HG03175 (cell line): ENCODE measurements at regions not wholly inside any gene's neighbourhood (a gene's known extent, or its start where the extent isn't known, plus 50 kb on each side); places are given as distances from the start of the nearest gene placed in this dataset.
"Not testable (repeated sequence)": the region's sequence is repeated elsewhere in the genome, so short reads cannot be mapped to it uniquely, and the experiment has no call there.

Experiments
- ATAC-seq: cut with Tn5 transposase; IDR thresholded peaks from one replicate; pipeline ENCODE4 v1.9.1; 2021; ENCODE audit warnings: mild to moderate bottlenecking, moderate library complexity; ENCODE audit not compliant: unreplicated experiment

DNA sequence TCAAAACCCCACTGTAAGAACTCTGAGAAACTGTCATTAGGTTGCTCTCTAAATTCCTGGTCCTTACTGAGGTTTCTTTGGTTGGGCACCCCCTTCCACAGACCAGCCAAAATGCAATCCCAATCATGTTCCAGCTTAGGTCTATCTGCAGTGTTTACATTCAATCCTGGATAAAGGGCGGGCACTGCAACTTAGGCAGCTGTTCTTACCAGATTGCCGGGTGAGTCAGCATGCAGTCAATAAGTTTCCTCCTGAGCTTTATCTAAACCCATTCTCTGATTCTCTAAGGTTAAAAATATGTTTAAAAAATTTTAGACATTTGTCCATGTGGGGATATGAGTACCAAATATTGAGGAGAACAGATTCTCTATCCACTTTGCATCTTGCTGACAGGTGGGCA is 197.8 kb downstream of the HAO1 start:
- ATAC-seq: no peak

DNA sequence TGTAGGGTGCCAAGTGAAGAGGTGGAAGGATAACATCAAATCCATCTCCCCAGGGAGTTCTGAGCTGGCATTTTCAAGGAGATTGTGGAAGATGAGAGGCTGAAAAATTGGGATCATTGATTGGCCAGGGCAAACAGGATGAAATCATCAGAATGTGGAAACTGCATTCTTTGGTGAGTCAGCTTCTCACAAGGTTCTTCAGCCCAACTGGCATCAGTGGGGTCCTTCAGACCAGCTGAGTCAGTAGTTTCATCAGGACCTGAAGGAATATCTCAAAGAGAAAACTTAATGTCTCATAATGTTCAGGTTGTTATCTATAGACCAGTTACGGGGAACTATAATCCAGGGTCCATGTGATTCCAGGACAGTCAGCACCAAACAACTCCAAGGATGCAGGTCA is 195.8 kb downstream of the HAO1 start:
- no peak for ATAC-seq

DNA sequence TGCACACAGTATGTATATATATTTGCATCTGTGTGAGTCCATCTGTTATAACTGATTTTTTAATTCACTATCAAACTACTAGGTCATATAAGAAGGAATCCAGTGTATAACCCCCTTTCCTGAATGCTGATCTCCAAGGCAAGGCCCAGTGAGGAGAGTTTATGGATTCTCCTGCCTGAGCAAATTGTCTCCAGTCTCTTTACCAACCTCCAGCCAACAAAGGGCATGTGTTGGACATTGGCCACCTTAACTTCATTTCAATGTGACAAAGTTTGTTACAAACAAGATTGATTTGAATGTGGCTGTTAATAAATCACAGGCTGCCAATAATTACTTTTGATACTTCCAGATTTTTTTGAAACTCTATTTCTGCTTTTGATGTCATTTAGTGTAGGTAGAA is 191.6 kb downstream of the HAO1 start:
- no peak for ATAC-seq

DNA sequence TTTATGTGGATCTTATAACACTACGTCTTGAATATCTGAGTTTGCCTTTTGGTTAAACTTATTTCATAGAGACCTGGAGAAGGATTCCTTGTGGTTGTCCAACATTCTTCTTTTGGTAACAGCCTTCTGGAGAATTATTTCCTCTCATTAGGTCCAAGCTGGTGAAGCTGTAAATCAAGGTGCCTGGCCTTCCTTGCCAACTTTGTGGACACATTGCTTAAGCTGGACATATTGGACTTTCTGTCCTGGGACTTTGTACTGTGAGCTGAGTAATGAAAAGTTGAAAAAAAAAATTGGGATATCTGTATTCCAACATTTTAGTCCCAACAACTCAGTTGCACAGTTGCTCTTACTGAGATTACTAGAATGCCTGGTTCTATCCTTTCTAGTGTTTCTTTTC is 186.2 kb downstream of the HAO1 start:
- no peak for ATAC-seq

DNA sequence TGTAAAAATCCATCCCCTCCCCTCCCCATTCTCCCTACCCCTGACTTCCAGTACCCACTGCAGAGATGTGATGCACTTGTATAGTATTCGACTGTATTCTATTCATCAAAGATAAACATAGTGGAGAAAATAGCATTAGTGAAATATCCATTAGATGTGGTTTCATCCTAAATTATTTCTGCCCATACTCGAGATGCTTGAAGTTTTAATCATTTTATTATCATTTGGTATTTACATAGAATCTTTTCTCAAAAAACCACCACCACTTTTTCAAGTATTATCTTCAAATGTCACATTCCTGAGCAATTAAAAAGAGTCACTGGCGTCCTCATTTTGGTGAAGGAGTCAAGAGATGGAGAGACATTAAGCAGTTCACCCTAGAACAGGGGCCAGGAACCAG is 181.9 kb downstream of the HAO1 start:
- ATAC-seq: no peak

DNA sequence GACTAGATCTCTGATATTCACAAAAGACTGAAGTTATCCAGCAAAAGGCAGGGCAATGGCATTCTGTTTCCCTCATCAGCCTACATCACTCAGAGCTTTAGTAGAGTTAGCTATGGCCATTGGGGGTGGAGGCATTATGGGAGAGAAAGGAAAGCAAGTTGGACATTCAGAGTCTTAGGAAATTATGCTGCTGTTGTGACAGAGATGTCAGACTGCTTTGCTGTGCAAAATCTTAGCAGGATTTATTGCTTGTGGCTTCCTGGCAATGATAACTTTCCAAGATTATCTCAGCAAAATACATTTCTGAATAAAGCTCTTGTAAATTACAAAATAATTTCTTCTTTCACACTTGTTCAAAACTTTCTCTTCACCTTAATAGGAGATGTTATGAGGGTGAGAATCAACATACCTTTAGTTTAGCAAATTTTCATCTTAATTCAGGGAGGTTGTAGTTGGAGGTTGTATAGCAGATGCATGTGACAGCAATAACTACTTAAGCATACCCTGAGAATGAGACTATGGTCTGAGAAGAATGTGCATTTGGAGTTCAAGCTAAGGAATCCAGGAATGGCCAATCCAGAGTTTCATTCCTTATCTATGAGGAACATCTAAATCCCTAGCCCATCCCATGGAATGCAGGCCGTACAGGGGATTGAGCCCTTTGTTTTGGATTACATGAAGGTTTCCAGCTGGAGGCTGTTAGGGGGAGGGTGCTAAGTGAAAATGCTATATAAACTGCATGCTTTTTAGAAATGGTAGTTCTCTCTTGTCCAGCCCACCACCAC is 179.8 kb downstream of the HAO1 start:
- no peak for ATAC-seq

DNA sequence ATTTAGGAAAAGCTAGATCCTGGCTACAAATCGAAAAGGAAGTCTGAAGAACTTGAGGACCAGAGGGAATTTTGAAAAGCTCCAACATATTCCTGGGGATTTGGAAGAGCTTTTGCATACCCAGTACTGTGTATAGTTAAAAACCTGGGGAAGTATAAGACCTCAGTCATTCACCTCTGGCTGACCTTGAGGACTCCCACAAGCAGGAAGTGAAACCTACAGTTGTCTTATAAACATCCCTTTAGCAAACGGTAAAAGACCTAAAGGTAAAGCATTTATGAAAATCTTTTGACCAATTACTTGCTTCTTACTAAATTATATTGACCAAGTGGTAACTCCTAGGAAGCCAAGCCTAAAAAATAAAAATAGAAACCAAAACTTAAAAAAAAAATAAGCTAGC is 175.0 kb downstream of the HAO1 start:
- ATAC-seq: peak; percentile 97

DNA sequence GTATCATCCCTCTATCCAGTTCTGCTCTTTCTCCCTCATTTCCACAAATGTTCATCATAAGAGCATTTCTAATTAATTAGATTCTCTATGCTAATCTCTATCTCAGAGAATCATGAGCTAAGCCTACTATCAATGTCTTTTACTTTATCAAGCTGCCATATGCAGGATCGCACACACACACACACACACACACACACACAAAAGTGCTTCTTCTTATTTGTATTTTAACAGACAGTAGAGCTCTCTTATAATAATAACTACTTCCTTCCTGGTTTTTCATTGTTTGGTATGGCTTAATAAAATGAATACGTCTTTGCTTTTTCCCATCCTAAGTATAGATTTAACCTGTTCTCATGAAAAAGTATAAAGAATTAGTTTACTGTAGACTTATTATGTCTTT is 170.2 kb downstream of the HAO1 start:
- ATAC-seq: no peak

DNA sequence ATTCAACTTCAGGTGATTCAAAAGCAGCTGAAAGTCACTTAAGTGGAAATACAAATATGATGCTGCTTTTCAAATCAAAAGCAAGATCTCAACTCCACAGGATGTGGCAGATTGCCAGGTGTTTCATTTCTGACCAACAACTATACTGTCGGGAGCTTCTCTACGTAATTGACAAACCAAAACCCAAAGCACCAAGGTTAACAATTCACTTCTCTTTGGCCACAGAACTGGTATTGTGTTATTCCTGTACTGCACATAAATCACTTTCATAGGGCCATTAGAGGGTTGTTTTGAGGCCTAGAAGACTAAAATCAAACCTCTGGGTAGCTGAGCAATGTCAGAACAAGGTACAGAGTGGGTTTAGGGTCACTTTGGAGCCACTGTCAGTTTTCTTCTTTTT is 169.7 kb downstream of the HAO1 start:
- peak; percentile 99 for ATAC-seq

DNA sequence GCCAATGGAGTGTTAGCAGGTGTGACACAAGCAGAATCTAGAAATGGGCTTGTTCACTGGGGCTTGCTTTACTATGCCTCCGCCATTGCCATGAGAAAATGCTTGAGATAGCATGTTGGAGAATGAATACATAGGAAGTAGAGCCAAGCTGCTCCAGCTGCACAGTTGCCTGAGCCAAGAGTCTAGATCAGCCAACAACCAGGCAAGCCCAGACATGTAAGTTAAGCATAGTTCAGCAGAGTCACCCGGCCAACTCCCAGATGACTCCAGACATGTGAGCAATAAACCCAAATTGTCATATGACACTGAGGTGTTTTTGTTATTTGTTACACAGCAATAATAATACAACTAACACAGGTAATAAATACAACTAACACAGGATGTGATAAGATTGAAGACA is 167.9 kb downstream of the HAO1 start:
- ATAC-seq: no peak

DNA sequence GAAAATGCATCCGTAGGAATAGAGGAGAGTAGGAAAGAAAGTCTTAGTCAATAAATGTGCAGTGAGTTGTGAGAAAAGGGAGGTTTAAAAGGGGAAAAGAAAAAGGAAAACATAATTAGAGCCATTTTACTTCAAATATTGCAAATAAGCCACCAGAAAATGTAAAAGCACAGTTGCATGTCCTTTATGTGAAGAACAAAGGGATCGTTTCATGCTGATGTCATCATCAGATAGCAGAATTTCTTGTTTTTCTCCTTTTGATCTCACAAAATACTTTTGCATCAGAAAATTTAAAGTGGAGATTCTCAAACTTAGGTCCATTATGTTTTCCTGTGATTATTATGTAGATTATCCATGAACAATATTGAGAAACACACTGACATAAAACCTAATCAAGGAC is 166.7 kb downstream of the HAO1 start:
- ATAC-seq: no peak

DNA sequence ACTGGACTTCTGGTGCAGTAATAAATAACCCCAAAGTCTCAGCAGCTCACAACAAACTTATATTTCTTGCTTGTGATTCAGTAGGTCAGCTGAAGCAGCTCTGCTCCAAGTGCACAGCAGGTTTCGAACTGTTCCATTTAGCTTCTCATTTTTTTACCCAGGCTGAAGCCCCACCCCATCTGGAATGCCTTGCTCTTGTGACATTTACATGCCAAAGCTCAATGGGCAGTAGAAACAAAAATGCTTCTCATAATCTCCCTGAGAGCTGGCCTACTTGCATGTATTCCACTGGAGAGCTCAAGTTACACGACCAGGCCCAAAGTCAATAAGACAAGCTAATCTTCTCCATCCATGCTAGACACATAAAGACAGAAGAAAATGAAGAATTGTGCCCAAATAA is 165.2 kb downstream of the HAO1 start:
- no peak for ATAC-seq

DNA sequence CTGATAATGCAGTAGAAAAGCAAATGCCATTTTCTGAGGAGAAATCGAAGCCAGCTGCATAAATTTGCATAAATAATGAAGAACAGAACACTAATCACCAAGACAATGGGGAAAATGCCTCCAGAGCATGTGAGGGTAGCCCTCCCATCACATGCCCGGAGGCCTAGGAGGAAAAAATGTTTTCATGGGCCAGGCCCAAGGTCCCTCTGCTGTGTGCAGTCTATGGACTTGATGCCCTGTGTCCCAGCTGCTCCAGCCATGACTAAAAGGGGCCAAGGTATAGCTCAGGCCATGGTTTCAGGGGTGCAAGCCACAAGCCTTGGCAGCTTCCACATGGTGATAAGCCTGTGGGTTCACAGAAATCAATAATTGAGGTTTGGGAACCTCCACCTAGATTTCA is 164.1 kb downstream of the HAO1 start:
- ATAC-seq: no peak

DNA sequence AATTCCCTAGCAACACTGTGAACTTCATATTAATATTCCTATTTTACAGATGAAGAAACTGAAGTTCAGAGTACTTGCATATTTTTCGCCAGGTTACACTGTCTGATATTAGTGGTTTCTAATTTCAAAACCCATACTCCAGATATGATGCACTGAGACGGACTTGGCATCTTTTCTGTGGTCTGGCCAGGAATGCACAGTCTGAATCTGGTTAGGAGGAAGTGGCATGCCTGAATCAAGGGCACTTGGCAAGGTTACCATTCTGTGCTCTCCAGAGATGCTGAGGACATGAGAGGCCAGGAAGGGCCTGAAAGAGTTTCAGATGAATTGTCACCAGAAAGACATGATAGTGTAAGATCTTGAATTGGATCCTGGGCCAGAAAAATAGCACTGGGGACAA is 150.1 kb downstream of the HAO1 start:
- ATAC-seq: no peak

DNA sequence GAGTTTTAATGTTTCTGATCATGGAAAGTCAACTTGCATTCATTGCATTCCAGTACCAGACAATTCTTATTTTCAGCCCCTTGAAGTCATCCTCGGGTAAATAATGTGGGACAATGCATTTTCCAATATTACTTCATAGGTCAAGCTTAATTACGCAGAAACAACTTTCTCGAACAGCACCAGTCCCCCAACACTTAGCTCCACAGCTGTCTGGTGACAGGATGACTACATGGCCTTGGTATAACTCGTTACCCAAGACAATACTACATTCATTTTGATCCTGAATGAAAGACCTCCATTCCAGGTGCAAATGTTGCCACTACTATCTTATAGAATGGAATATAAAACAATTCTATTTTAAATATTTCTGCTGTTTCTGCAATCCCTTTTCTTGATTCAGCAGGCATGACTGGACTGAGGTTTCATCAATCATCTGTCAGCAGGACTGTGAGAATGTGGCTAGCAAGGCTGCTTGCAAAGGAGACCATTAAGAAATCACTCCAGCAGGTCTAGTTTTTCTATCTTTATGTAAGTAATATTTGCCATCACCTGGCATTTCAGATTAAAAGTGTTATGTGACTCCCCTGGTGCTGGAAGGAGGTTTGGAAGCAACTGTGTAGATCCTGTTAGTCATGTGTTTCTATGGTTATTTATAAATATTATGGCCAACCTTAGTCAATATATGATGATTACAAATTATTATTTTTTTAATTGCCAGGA is 147.9 kb downstream of the HAO1 start:
- ATAC-seq: no peak

DNA sequence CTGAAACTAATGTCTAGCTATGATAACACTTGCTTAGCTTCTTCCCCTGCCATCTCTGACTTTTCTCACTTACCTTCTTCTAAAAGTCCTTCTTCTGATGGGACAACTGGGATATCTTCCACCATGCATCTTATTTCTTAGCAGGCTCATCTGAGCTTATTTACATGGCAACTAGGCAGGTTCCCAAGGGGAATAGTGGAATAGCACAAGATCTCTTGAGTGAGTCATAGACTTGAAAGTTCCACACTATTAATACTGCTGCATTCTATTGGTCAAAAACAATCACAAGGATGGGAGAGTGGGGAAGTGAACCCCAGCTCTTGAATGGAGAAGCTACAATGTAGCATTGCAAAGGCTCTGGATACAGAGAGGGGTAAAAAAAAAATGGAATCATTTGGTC is 142.1 kb downstream of the HAO1 start:
- no peak for ATAC-seq

DNA sequence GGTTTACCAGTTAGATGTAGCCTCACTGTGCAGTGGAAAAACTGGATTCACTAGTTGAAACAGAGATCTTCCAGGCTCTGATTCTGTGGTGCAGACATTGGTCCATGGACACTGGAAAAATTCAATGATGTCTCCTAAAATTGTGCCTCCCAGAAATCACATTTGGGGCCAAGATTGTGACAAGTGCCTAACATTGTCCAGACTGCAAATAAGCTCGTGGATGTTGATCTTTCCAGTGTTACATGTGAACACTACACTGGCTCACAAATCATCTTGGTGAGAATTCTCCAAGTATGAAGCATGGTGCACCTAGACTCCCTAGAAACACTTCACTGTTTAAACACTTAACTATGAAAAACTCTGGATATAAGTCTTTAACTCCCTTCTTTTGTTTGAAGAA is 140.4 kb downstream of the HAO1 start:
- ATAC-seq: no peak

DNA sequence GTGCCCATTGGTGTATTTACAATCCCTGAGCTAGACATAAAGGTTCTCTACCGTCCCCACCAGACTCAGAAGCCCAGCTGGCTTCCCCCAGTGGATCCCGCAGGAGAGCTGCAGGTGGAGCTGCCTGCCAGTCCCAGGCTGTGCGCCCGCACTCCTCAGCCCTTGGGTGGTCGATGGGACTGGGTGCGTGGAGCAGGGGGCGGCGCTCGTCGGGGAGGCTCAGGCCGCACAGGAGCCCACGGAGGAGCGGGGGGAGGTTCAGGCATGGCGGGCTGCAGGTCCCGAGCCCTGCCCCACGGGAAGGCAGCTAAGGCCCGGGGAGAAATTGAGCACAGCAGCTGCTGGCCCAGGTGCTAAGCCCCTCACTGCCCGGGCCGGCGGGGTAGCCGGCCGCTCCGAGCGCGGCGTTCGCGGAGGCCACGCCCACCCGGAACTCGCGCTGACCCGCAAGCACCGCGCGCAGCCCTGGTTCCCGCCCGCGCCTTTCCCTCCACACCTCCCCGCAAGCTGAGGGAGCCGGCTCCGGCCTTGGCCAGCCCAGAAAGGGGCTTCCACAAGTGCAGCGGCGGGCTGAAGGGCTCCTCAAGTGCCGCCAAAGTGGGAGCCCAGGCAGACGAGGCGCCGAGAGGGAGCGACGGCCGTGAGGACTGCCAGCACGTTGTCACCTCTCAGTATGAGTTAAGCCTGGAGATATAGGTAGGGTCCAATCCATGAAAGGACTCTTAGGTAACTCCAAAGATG is 136.7 kb downstream of the HAO1 start:
- ATAC-seq: not testable (repeated sequence)

DNA sequence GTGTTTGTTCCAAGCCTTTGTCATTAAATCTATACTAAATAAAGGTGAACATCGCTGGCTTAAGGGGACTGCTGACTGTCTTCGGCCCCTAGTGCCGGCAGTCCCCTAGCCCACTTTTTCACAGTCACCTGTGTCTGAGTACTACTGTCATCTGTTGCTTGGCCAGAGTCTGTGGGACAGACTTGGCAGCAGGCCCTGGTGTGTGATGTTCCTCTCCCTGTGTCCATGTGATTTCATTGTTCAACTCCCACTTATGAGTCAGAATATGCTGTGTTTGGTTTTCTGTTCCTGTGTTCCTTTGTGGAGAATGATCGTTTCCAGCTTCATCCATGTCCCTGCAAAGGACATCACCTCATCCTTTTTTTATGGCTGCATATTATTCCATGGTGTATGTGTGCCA is 133.4 kb downstream of the HAO1 start:
- ATAC-seq: no peak

DNA sequence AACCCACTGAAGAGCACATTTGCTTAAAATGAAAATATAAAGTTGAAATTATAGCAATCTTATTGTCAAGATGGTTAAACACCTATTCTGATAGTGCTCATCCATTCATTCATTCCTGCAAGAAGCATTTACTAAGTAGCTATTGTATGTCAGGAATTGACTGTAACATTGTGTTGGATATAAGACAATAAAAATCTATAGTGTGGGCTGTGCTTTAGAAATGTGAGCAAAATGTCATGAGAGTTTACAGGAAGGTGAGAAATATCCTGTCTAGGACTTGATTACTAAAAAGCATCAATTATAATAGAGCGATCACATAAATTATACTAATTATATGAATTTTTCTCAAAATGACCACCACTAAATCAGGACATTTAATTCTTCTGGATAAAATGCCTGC is 123.0 kb downstream of the HAO1 start:
- no peak for ATAC-seq

DNA sequence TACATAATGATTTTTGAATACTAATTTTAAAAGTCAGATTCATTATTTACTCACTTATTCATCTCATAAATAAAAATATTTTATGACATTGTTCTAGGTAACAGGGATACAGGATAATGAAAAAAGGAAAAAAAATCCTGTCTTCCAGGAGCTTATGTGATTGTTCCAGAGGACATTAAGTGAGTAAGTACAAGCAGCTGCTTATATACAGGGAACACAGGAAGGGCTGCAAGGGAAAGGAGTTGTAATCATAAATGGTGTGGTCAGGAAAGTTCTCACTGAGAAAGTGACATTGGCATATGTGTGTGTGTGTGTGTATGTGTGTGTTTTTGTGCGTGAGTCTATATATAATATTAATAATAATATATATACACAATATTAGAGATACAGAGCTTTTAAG is 121.8 kb downstream of the HAO1 start:
- ATAC-seq: no peak

DNA sequence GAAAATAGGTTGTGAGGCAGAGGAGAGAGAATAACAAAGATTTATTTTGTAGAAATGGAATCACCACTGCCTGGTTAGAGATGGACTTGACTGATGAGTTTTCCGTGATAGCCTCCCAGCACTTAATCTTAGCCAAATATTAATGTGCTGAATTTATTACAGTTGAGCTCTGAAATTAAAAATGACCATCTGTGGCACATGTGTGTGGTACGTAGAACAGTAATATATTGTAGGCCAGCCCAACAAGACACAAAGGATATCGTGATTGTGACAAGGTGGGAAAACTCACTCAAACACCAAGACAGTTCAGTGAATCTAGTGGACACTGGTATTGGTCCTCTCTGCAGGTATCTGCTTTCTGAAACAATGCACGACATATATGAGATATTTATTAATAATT is 119.4 kb downstream of the HAO1 start:
- no peak for ATAC-seq
